HG03159 (cell line): ENCODE measurements at regions not wholly inside any gene's neighbourhood (a gene's known extent, or its start where the extent isn't known, plus 50 kb on each side); places are given as distances from the start of the nearest gene placed in this dataset.

Source experiments
- ATAC-seq: cut with Tn5 transposase; IDR thresholded peaks from one replicate; pipeline ENCODE4 v1.9.1; 2021; ENCODE audit warnings: mild to moderate bottlenecking, moderate library complexity; ENCODE audit not compliant: unreplicated experiment

- ATAC-seq = no peak
These were observed 97.3 kb upstream of the ROPN1 start for GRCh38 chr3:124089214-124089613.

GRCh38 chr3:124091716-124092115 is 99.8 kb upstream of the ROPN1 start:
- no peak for ATAC-seq

GRCh38 chr3:124092811-124093210 is 100.9 kb upstream of the ROPN1 start:
- ATAC-seq = no peak

GRCh38 chr3:124094496-124094895 is 102.6 kb upstream of the ROPN1 start:
- ATAC-seq = no peak

- ATAC-seq = no peak
These were observed 105.6 kb upstream of the ROPN1 start for GRCh38 chr3:124097362-124098131.

GRCh38 chr3:124101643-124102042 is 109.7 kb upstream of the ROPN1 start:
- no peak for ATAC-seq

GRCh38 chr3:124107104-124107890 is 115.4 kb upstream of the ROPN1 start:
- no peak for ATAC-seq

- no peak for ATAC-seq
These were observed 116.5 kb upstream of the ROPN1 start for GRCh38 chr3:124108446-124108845.

GRCh38 chr3:124113485-124113884 is 121.6 kb upstream of the ROPN1 start:
- ATAC-seq = no peak

GRCh38 chr3:124115279-124115678 is 123.4 kb upstream of the ROPN1 start:
- ATAC-seq = no peak

GRCh38 chr3:124115956-124116355 is 124.0 kb upstream of the ROPN1 start:
- ATAC-seq = no peak

GRCh38 chr3:124116906-124117305 is 125.0 kb upstream of the ROPN1 start:
- ATAC-seq = no peak

- no peak for ATAC-seq
These were observed 125.6 kb upstream of the ROPN1 start for GRCh38 chr3:124117486-124117885.

GRCh38 chr3:124118397-124118796 is 126.5 kb upstream of the ROPN1 start:
- ATAC-seq = no peak

- no peak for ATAC-seq
These were observed 127.3 kb upstream of the ROPN1 start for GRCh38 chr3:124119056-124119716.

- no peak for ATAC-seq
These were observed 129.7 kb upstream of the ROPN1 start for GRCh38 chr3:124121379-124122312.

GRCh38 chr3:124125315-124125714 is 133.4 kb upstream of the ROPN1 start:
- no peak for ATAC-seq

GRCh38 chr3:124126436-124127023 is 134.6 kb upstream of the ROPN1 start:
- ATAC-seq = no peak

- ATAC-seq = no peak
These were observed 139.2 kb upstream of the ROPN1 start for GRCh38 chr3:124131158-124131557.

- no peak for ATAC-seq
These were observed 139.7 kb upstream of the ROPN1 start for GRCh38 chr3:124131580-124131979.
